CD8-positive, alpha-beta memory T cell (primary cell): ENCODE measurements at regions not wholly inside any gene's neighbourhood (a gene's known extent, or its start where the extent isn't known, plus 50 kb on each side); places are given as distances from the start of the nearest gene placed in this dataset.
"Not testable (repeated sequence)": the region's sequence is repeated elsewhere in the genome, so short reads cannot be mapped to it uniquely, and the experiment has no call there.

Source experiments
- CTCF ChIA-PET: fragments of 350-600 bp; sonication (Branson Sonifier 250); formaldehyde crosslinking; loops from one replicate; lab custom pipeline; 2021; ENCODE audit warnings: antibody characterized with exemption; lab: Charles Lee
- POLR2A ChIA-PET: fragments of 350-600 bp; sonication (Branson Sonifier 250); formaldehyde crosslinking; loops from one replicate; lab custom pipeline; 2021; ENCODE audit warnings: antibody characterized with exemption; lab: Charles Lee
- DNase-seq, 5 donors: peaks; one replicate each; pipeline versions ENCODE4 v3.0.0 to v3.0.0-alpha.2; 2020 to 2022; ENCODE audit warnings: mixed read lengths in 1 of 5
- H3K27ac ChIP-seq: one replicate; pipeline ENCODE4 v1.7.0; 2013; ENCODE audit warnings: low read depth, mild to moderate bottlenecking, low read length, moderate library complexity
- H3K27me3 ChIP-seq: 2 replicates; pipeline ENCODE4 v1.7.0; 2013; ENCODE audit warnings: low read length, mild to moderate bottlenecking; ENCODE audit not compliant: insufficient read depth, poor library complexity, severe bottlenecking
- H3K36me3 ChIP-seq: 2 replicates; pipeline ENCODE4 v1.7.0; 2013; ENCODE audit warnings: mild to moderate bottlenecking, low read length, moderate library complexity; ENCODE audit not compliant: insufficient read depth
- H3K4me1 ChIP-seq: 2 replicates; pipeline ENCODE4 v1.7.0; 2013; ENCODE audit warnings: mild to moderate bottlenecking, low read length, moderate library complexity; ENCODE audit not compliant: insufficient read depth
- H3K4me3 ChIP-seq: 2 replicates; pipeline ENCODE4 v1.7.0; 2013; ENCODE audit warnings: mild to moderate bottlenecking, low read length
- H3K9me3 ChIP-seq: 2 replicates; pipeline ENCODE4 v1.7.0; 2013; ENCODE audit warnings: mild to moderate bottlenecking, low read length
- H3K27ac Mint-ChIP-seq, 8 donors: one replicate each; pipeline ENCODE4 v1.8.0; 2020 to 2021; ENCODE audit warnings: mixed read lengths in 8 of 8, mild to moderate bottlenecking in 6 of 8, inconsistent platforms in 3 of 8, moderate library complexity in 3 of 8
- H3K27me3 Mint-ChIP-seq, 2 donors: one replicate each; pipeline ENCODE4 v1.8.0; 2020 to 2021; ENCODE audit warnings: mixed read lengths in 2 of 2, mild to moderate bottlenecking in 1 of 2, moderate library complexity in 1 of 2
- H3K36me3 Mint-ChIP-seq, 3 donors: one replicate each; pipeline ENCODE4 v1.8.0; 2020 to 2021; ENCODE audit warnings: mixed read lengths in 3 of 3, inconsistent platforms in 1 of 3, mild to moderate bottlenecking in 1 of 3
- H3K4me1 Mint-ChIP-seq, 3 donors: one replicate each; pipeline ENCODE4 v1.8.0; 2020 to 2021; ENCODE audit warnings: mixed read lengths in 3 of 3, inconsistent platforms in 1 of 3, mild to moderate bottlenecking in 1 of 3
- H3K4me3 Mint-ChIP-seq, 7 donors: one replicate each; pipeline ENCODE4 v1.8.0; 2020 to 2021; ENCODE audit warnings: mixed read lengths in 7 of 7, mild to moderate bottlenecking in 6 of 7, moderate library complexity in 4 of 7, inconsistent platforms in 2 of 7
- H3K9me3 Mint-ChIP-seq, 5 donors: one replicate each; pipeline ENCODE4 v1.8.0; 2020 to 2022; ENCODE audit warnings: mixed read lengths in 5 of 5, mild to moderate bottlenecking in 3 of 5, moderate library complexity in 2 of 5, inconsistent platforms in 1 of 5

DNA sequence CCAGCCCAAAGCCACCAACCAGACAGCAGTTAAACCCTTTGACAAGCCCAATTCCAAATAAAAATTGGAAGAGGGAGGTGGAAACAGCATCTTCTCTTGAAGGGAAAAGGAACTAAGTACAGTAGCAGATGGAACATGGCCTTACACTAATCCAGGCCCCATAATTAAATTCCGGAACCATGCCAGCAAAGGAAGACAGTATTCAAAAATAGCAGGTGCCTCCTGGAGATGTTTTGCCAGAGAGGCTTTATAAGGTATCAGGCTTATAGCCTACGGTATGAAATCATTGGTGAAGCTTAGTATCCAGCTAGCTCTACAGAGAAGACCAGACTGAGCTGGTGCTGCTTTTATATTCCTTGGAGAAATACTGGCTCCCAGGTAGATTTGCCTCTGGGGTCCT, 344.1 kb upstream of the API5 start:
- no peak overlapping the region for H3K4me3 Mint-ChIP-seq
- H3K27ac Mint-ChIP-seq: no peak overlapping the region
- ChIA-PET CTCF (no interaction called here), POLR2A (no interaction called here)
- Histone ChIP-seq H3K27ac (no peak overlapping the region), H3K9me3 (no peaks in the 10 kb centered on the region), H3K4me1 (no peaks in the 10 kb centered on the region), H3K27me3 (no peaks in the 10 kb centered on the region), H3K4me3 (no peak overlapping the region), H3K36me3 (no peaks in the 10 kb centered on the region)
- no peaks in the 10 kb centered on the region for H3K27me3 Mint-ChIP-seq
- no peaks in the 10 kb centered on the region for H3K4me1 Mint-ChIP-seq
- peaks cover 2 to 11% (median 6%) of the 10 kb centered on the region in 5 donors for H3K9me3 Mint-ChIP-seq
- no peak for DNase-seq
- no peaks in the 10 kb centered on the region for H3K36me3 Mint-ChIP-seq

DNA sequence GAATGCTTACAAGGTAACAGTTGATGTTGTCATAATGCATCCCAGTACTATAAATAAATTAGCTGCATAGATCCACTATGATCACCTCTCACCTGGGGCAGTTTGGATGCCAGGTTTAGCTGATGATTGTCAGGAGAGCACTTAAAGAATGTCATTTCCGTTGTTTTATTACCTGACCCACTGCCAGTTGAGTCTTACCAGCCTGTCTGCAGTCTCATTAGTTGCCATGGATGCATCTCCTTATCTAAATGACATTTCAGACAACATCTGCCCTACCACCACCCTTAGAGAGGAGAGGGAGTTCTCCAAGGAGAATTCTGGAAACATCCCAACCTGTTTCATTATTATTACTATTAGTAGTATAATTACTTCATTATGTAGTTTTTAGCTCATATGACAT, 339.1 kb upstream of the API5 start:
- no peak for DNase-seq
- H3K27ac ChIP-seq: no peak overlapping the region
- ChIA-PET POLR2A (no interaction called here), CTCF (no interaction called here)
- no peaks in the 10 kb centered on the region for H3K4me1 Mint-ChIP-seq
- no peak overlapping the region for H3K27ac Mint-ChIP-seq
- peaks cover 2 to 12% (median 5%) of the 10 kb centered on the region in 5 donors for H3K9me3 Mint-ChIP-seq
- no peaks in the 10 kb centered on the region for H3K4me1 ChIP-seq
- no peak overlapping the region for H3K4me3 ChIP-seq
- no peak overlapping the region for H3K4me3 Mint-ChIP-seq
- H3K36me3 ChIP-seq: no peaks in the 10 kb centered on the region
- H3K27me3 ChIP-seq: no peaks in the 10 kb centered on the region
- no peaks in the 10 kb centered on the region for H3K36me3 Mint-ChIP-seq
- H3K9me3 ChIP-seq: no peaks in the 10 kb centered on the region
- no peaks in the 10 kb centered on the region for H3K27me3 Mint-ChIP-seq

DNA sequence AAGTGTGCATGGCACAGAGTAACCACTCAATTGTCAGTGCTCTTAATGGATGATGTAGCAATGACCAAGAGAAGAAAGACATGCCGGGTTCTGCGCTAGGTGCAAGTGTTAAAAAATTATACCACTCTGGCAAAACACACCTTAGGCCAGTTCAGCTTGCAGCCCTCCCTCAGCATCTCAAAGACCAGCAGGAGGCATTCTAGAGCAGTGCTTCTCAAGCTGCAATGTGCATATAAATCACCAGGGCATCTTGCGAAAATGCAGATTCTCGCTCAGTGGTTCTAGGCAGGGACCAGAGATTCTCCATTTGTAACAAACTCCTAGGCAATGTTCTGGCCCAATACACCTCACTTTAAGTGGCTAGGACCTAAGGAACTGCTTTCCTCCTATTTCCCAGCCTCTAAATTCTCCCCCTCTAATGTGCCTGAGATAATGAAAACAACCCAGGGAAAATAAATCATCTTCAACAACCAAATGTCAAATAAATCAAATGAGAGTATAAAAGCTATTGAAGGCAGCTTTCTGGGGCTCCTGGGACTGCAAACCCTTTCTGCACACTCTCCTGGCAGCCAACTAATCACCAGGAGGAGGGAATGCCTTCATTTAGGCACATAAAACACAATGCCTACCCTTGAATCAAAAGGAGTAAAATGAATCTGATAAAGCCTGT, 337.2 kb upstream of the API5 start:
- no peak overlapping the region for H3K27ac ChIP-seq
- Mint-ChIP-seq H3K4me1 (no peaks in the 10 kb centered on the region), H3K4me3 (no peak overlapping the region), H3K27me3 (no peaks in the 10 kb centered on the region), H3K36me3 (no peaks in the 10 kb centered on the region), H3K9me3 (peaks cover 2 to 12% (median 7%) of the 10 kb centered on the region in 5 donors), H3K27ac (no peak overlapping the region)
- no peak for DNase-seq
- no peaks in the 10 kb centered on the region for H3K4me1 ChIP-seq
- H3K27me3 ChIP-seq: no peaks in the 10 kb centered on the region
- no peaks in the 10 kb centered on the region for H3K9me3 ChIP-seq
- no peaks in the 10 kb centered on the region for H3K36me3 ChIP-seq
- ChIA-PET CTCF (no interaction called here), POLR2A (no interaction called here)
- no peak overlapping the region for H3K4me3 ChIP-seq

DNA sequence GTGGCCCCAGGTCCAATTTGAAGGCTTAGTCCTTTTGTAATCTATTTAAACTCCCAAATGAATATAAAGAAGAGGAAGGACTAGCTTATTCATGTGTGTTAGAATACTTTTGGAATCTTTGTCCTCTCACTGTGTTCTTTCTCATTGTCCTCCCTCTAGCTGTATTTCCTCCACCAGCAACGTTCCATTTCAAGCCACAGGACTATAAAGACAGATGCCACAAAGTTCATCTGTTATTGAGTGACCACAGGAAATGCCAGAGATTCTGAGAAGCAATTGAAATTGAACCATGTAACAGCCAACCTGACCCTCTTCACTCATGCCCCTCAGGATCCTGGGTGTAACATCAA, 336.6 kb upstream of the API5 start:
- Histone ChIP-seq H3K27me3 (no peaks in the 10 kb centered on the region), H3K27ac (no peak overlapping the region), H3K4me1 (no peaks in the 10 kb centered on the region), H3K4me3 (no peak overlapping the region), H3K36me3 (no peaks in the 10 kb centered on the region), H3K9me3 (no peaks in the 10 kb centered on the region)
- no peak for DNase-seq
- Mint-ChIP-seq H3K4me3 (no peak overlapping the region), H3K4me1 (no peaks in the 10 kb centered on the region), H3K27ac (no peak overlapping the region), H3K27me3 (no peaks in the 10 kb centered on the region), H3K36me3 (no peaks in the 10 kb centered on the region), H3K9me3 (peaks cover 0 to 12% (median 7%) of the 10 kb centered on the region in 5 donors)
- ChIA-PET CTCF (no interaction called here), POLR2A (no interaction called here)

GRCh38 chr11:42976636-42977217, 335.1 kb upstream of the API5 start:
- Histone ChIP-seq H3K36me3 (no peaks in the 10 kb centered on the region), H3K9me3 (no peaks in the 10 kb centered on the region), H3K27ac (no peak overlapping the region), H3K4me3 (no peak overlapping the region), H3K4me1 (no peaks in the 10 kb centered on the region), H3K27me3 (no peaks in the 10 kb centered on the region)
- ChIA-PET POLR2A (no interaction called here), CTCF (no interaction called here)
- H3K4me1 Mint-ChIP-seq: no peaks in the 10 kb centered on the region
- no peaks in the 10 kb centered on the region for H3K27me3 Mint-ChIP-seq
- H3K9me3 Mint-ChIP-seq: peaks cover 0 to 12% (median 7%) of the 10 kb centered on the region in 5 donors
- H3K4me3 Mint-ChIP-seq: no peak overlapping the region
- no peak overlapping the region for H3K27ac Mint-ChIP-seq
- no peak for DNase-seq
- no peaks in the 10 kb centered on the region for H3K36me3 Mint-ChIP-seq

DNA sequence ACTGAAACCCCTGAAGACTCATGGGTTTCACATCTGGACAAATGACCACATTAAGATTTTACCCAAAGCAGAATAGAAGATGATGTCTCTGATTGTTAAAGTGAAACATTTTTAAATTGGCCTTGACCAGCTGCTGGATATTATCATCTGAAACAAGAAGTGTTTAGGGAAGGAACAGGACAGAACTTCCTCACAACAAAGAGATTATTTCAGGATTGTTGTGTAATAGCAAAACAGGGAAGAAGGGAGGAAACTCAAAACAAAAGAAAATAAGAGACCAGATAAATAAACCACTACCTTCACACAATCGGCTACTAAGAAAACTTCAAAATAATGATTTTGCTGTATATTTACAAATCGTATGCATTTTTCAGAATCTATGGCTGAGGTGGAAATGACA, 319.2 kb upstream of the API5 start:
- no peaks in the 10 kb centered on the region for H3K4me1 Mint-ChIP-seq
- no peaks in the 10 kb centered on the region for H3K36me3 ChIP-seq
- no peaks in the 10 kb centered on the region for H3K27me3 ChIP-seq
- H3K9me3 ChIP-seq: no peaks in the 10 kb centered on the region
- H3K9me3 Mint-ChIP-seq: peaks cover 2 to 8% (median 3%) of the 10 kb centered on the region in 5 donors
- no peak for DNase-seq
- no peak overlapping the region for H3K27ac Mint-ChIP-seq
- no peak overlapping the region for H3K4me3 ChIP-seq
- no peaks in the 10 kb centered on the region for H3K36me3 Mint-ChIP-seq
- ChIA-PET CTCF (no interaction called here), POLR2A (no interaction called here)
- no peak overlapping the region for H3K4me3 Mint-ChIP-seq
- no peaks in the 10 kb centered on the region for H3K27me3 Mint-ChIP-seq
- no peaks in the 10 kb centered on the region for H3K4me1 ChIP-seq
- no peak overlapping the region for H3K27ac ChIP-seq

DNA sequence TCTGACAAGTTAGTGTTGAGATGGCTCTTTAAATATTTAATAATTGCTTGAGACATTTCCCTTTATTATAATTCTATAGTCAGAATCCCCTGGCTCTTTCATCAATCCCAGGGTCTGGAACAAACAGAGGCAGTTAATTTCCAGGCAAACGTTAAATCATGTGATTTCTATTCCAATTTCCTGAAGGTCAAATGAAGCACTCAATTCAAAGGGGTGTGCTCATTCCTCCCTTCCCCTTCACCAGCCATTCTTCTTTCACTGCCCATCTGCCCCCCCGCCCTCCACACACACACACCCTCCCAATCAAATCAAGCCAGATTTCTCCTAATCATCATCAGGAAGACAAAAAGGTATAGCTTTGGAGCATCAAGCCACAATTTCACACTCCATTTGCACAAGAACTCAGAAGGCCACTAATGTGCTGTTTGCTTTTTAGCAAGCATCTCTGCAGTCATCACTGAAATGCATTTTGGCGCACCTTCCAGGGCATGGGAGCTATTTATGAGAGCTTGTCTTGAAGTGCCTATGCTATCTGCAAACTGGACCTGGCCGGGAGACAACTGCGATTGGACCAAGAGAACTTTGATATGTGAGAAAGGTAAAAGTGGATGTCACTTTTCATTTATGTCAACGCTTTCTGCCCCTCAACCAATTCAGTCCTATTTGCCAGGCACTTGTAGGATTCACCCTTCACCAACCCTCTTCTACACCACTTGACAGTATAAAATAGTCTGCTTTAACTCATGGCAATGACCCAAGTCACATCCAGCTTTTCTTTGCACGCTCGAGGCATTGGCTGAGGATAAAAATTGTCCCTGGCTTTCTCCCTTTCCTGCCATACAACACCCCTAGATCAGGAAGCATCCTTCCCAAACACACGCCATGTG, 315.1 kb upstream of the API5 start:
- H3K4me1 ChIP-seq: no peaks in the 10 kb centered on the region
- H3K27ac ChIP-seq: no peak overlapping the region
- no peak overlapping the region for H3K4me3 ChIP-seq
- H3K4me1 Mint-ChIP-seq: no peaks in the 10 kb centered on the region
- H3K27me3 ChIP-seq: no peaks in the 10 kb centered on the region
- no peak overlapping the region for H3K4me3 Mint-ChIP-seq
- no peaks in the 10 kb centered on the region for H3K27me3 Mint-ChIP-seq
- H3K9me3 ChIP-seq: no peaks in the 10 kb centered on the region
- CTCF ChIA-PET: no interaction called here
- no peaks in the 10 kb centered on the region for H3K36me3 Mint-ChIP-seq
- H3K36me3 ChIP-seq: no peaks in the 10 kb centered on the region
- H3K9me3 Mint-ChIP-seq: peaks cover 0 to 5% (median 3%) of the 10 kb centered on the region in 5 donors
- no peak overlapping the region for H3K27ac Mint-ChIP-seq
- no peak for DNase-seq
- POLR2A ChIA-PET: no interaction called here

DNA sequence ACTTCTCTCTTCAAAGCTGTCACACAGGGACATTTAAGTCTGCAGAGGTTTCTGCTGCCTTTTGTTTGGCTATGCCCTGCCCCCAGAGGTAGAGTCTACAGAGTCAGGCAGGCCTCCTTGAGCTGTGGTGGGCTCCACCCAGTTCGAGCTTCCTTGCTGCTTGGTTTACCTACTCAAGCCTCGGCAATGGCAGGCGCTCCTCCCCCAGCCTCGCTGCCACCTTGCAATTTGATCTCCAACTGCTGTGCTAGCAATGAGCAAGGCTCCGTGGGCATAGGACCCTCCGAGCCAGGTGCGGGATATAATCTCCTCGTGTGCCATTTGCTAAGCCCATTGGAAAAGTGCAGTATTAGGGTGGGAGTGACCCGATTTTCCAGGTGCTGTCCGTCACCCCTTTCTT, 306.9 kb upstream of the API5 start:
- H3K36me3 ChIP-seq, H3K27me3 Mint-ChIP-seq, H3K4me1 Mint-ChIP-seq, H3K27ac ChIP-seq, CTCF ChIA-PET, H3K4me1 ChIP-seq, H3K36me3 Mint-ChIP-seq, H3K9me3 Mint-ChIP-seq, H3K4me3 ChIP-seq, POLR2A ChIA-PET, H3K27me3 ChIP-seq, DNase-seq, H3K27ac Mint-ChIP-seq, H3K9me3 ChIP-seq, H3K4me3 Mint-ChIP-seq: not testable (repeated sequence)
